ENCODE measurements at regions not wholly inside any gene's neighbourhood (a gene's known extent, or its start where the extent isn't known, plus 50 kb on each side); places are given as distances from the start of the nearest gene placed in this dataset.

DNA sequence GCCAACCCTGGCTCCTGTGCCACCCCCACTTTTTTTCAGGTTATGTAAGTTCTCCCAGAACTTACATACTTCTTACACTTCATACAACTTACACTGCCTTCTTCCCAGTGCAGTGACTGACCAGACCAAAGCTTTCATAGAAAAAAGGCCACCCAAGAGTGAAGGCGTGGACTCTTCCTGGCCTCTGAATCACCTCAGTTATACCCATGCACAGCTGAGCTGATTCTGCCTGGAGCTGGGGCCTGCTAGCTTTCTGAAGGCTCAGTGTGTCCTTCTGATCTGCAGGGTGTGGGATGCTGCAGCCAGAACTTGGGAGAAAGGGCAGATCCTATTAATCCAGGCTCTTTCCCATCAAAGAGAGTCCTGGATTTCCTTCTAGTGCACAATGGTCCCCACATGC is 216.1 kb downstream of the TTC32 start:
- CTCF ChIA-PET: interaction anchor here (0.7 kb wide), 1 partner anchor 77 kb away, joined by 4 read pairs; no protein-coding TSS in a partner anchor
- H3K4me3 ChIP-seq (ENCODE audit: low read depth in 2 of 2, low read length in 2 of 2): no peak overlapping the region
- in situ Hi-C loops (cut with HindIII; ENCODE audit: low pct_unique_long_range_greater_than_20kb, low sequenced_read_pairs): no loop called here
- intact Hi-C loops (cut with micrococcal nuclease; ENCODE audit: unreplicated experiment): no loop called here
- POLR2A ChIA-PET: no interaction called here
- DNase-seq (ENCODE audit: low read depth, low spot score) (no peak), ATAC-seq (no peak)
- H3K36me3 ChIP-seq (ENCODE audit: control insufficient read depth, insufficient read depth, low read length): no peaks in the 10 kb centered on the region
- H3K27ac ChIP-seq (ENCODE audit: low read length): no peak overlapping the region
- no peaks in the 10 kb centered on the region for H3K4me1 ChIP-seq (ENCODE audit: control insufficient read depth, insufficient read depth, low read length)
- H3K9me3 ChIP-seq (ENCODE audit: control insufficient read depth, insufficient read depth, low read depth, low read length): no peaks in the 10 kb centered on the region
- no TSS peak for BruUV-seq (replicated peaks)
- H3K27me3 ChIP-seq (ENCODE audit: control insufficient read depth, insufficient read depth, low read length): no peaks in the 10 kb centered on the region
- TF ChIP-seq POLR2AphosphoS5 (IDR thresholded peaks at IDR 0.05; ENCODE audit: low read depth, low read length): no peak
- no peak for TF ChIP-seq SIN3A (IDR thresholded peaks at IDR 0.05; ENCODE audit: borderline replicate concordance, insufficient read depth, low read depth, low read length)
- TF ChIP-seq REST (IDR thresholded peaks at IDR 0.05; ENCODE audit: insufficient read depth in 1 of 2, low read depth in 2 of 2, low read length in 1 of 2): no peak
- no peak for TF ChIP-seq TCF7L2 (IDR thresholded peaks at IDR 0.05; ENCODE audit: low read depth, low read length)
- TF ChIP-seq, protein P1, sequence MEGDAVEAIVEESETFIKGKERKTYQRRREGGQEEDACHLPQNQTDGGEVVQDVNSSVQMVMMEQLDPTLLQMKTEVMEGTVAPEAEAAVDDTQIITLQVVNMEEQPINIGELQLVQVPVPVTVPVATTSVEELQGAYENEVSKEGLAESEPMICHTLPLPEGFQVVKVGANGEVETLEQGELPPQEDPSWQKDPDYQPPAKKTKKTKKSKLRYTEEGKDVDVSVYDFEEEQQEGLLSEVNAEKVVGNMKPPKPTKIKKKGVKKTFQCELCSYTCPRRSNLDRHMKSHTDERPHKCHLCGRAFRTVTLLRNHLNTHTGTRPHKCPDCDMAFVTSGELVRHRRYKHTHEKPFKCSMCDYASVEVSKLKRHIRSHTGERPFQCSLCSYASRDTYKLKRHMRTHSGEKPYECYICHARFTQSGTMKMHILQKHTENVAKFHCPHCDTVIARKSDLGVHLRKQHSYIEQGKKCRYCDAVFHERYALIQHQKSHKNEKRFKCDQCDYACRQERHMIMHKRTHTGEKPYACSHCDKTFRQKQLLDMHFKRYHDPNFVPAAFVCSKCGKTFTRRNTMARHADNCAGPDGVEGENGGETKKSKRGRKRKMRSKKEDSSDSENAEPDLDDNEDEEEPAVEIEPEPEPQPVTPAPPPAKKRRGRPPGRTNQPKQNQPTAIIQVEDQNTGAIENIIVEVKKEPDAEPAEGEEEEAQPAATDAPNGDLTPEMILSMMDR (IDR thresholded peaks at IDR 0.05): no peak

GRCh38 chr2:19684516-19684915 is 217.3 kb downstream of the TTC32 start:
- no peak for ATAC-seq
- Histone ChIP-seq H3K36me3 (ENCODE audit: control insufficient read depth, insufficient read depth, low read length) (no peaks in the 10 kb centered on the region), H3K4me3 (ENCODE audit: low read depth in 2 of 2, low read length in 2 of 2) (no peak overlapping the region), H3K4me1 (ENCODE audit: control insufficient read depth, insufficient read depth, low read length) (no peaks in the 10 kb centered on the region), H3K9me3 (ENCODE audit: control insufficient read depth, insufficient read depth, low read depth, low read length) (no peaks in the 10 kb centered on the region), H3K27me3 (ENCODE audit: control insufficient read depth, insufficient read depth, low read length) (no peaks in the 10 kb centered on the region), H3K27ac (ENCODE audit: low read length) (no peak overlapping the region)
- no peak for DNase-seq (ENCODE audit: low read depth, low spot score)
- TF ChIP-seq REST (IDR thresholded peaks at IDR 0.05; ENCODE audit: insufficient read depth in 1 of 2, low read depth in 2 of 2, low read length in 1 of 2): no peak
- no peak for TF ChIP-seq TCF7L2 (IDR thresholded peaks at IDR 0.05; ENCODE audit: low read depth, low read length)
- no TSS peak for BruUV-seq (replicated peaks)
- intact Hi-C loops (cut with micrococcal nuclease; ENCODE audit: unreplicated experiment): no loop called here
- ChIA-PET POLR2A (no interaction called here), CTCF (no interaction called here)
- in situ Hi-C loops (cut with HindIII; ENCODE audit: low pct_unique_long_range_greater_than_20kb, low sequenced_read_pairs): no loop called here
